ENCODE measurements at regions not wholly inside any gene's neighbourhood (a gene's known extent, or its start where the extent isn't known, plus 50 kb on each side); places are given as distances from the start of the nearest gene placed in this dataset.

- intact Hi-C loops (cut with DNase I; ENCODE audit: low total_unique reads): no loop called here
- no peak for DNase-seq
- Histone ChIP-seq H3K36me3 (no peaks in the 10 kb centered on the region), H3K4me1 (no peaks in the 10 kb centered on the region), H3K27ac (no peak overlapping the region), H3K27me3 (no peaks in the 10 kb centered on the region), H3K9me3 (no peaks in the 10 kb centered on the region), H3K4me3 (no peak overlapping the region)
- WGBS, 2 donors (ENCODE audit: low coverage in 1 of 2): 67 to 78% methylated on average over 1 of the region's 1 CpG
- in situ Hi-C loops (cut with MboI; ENCODE audit: low pct_ligation_motif_present in 1 of 4, low pct_unique_long_range_greater_than_20kb in 1 of 4, low sequenced_read_pairs in 3 of 4): no loop called here
- no peak for TF ChIP-seq POLR2AphosphoS5 (IDR thresholded peaks at IDR 0.05)
- no peak for TF ChIP-seq EP300 (IDR thresholded peaks at IDR 0.05; ENCODE audit: low read depth)
- no peak for TF ChIP-seq POLR2A (IDR thresholded peaks at IDR 0.05)
- no peak for TF ChIP-seq CTCF (IDR thresholded peaks at IDR 0.05)
Measured at GRCh38 chr2:58604096-58604495, 363.0 kb upstream of the FANCL start.

DNA sequence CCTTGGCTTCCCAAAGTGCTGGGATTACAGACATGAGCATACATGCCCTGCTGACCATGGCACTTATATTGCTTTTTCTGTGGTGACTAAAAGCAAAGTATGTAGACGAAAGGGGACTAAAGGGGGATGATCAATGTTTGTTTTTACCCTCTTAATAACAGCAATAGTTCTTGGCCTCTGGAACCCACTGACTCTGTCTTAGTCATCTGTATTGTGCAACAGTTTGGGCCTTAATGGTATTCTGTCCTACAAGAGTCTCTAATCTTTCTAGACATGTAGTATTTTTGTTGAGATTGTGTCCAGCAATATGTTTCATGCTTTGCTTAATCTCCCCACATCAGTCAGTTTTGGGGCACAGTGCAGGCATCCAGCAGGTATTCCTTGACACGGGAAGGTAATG is 359.9 kb upstream of the FANCL start:
- no peak for DNase-seq
- H3K4me3 ChIP-seq: no peak overlapping the region
- H3K9me3 ChIP-seq: no peaks in the 10 kb centered on the region
- TF ChIP-seq CTCF (IDR thresholded peaks at IDR 0.05) (no peak), POLR2AphosphoS5 (IDR thresholded peaks at IDR 0.05) (no peak), POLR2A (IDR thresholded peaks at IDR 0.05) (no peak), EP300 (IDR thresholded peaks at IDR 0.05; ENCODE audit: low read depth) (no peak)
- no peak overlapping the region for H3K27ac ChIP-seq
- 74 to 95% methylated on average over 2 of the region's 2 CpGs for WGBS, 2 donors (ENCODE audit: low coverage in 1 of 2)
- in situ Hi-C loops (cut with MboI; ENCODE audit: low pct_ligation_motif_present in 1 of 4, low pct_unique_long_range_greater_than_20kb in 1 of 4, low sequenced_read_pairs in 3 of 4): no loop called here
- H3K27me3 ChIP-seq: no peaks in the 10 kb centered on the region
- H3K36me3 ChIP-seq: no peaks in the 10 kb centered on the region
- intact Hi-C loops (cut with DNase I; ENCODE audit: low total_unique reads): no loop called here
- no peaks in the 10 kb centered on the region for H3K4me1 ChIP-seq

DNA sequence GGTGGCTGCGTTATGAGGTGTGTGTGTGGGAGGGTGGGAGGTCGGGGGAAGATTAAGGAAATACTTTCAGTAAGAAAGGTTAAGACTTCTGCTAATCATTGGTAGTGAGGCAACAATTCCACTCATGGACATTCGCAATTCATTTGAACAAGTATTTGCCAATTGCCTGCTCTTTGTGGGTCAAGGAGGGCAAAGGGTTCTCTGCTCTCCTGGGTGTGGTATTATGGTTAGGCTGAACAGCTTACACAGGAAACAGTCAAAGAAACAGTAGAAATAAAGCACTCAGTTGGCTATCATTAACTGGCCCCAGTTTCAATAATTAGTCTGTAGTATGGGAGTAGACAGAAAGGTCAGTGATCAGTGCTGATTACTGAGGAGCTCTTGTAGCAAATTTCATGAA is 357.0 kb upstream of the FANCL start:
- no peak overlapping the region for H3K4me3 ChIP-seq
- H3K36me3 ChIP-seq: no peaks in the 10 kb centered on the region
- no peaks in the 10 kb centered on the region for H3K4me1 ChIP-seq
- intact Hi-C loops (cut with DNase I; ENCODE audit: low total_unique reads): no loop called here
- no peaks in the 10 kb centered on the region for H3K9me3 ChIP-seq
- no peaks in the 10 kb centered on the region for H3K27me3 ChIP-seq
- no peak overlapping the region for H3K27ac ChIP-seq
- no peak for TF ChIP-seq CTCF (IDR thresholded peaks at IDR 0.05)
- no peak for TF ChIP-seq POLR2AphosphoS5 (IDR thresholded peaks at IDR 0.05)
- no peak for TF ChIP-seq EP300 (IDR thresholded peaks at IDR 0.05; ENCODE audit: low read depth)
- TF ChIP-seq POLR2A (IDR thresholded peaks at IDR 0.05): no peak
- WGBS, 2 donors (ENCODE audit: low coverage in 1 of 2): 40 to 64% methylated on average over 1 to 3 of the region's 3 CpGs
- DNase-seq: no peak
- in situ Hi-C loops (cut with MboI; ENCODE audit: low pct_ligation_motif_present in 1 of 4, low pct_unique_long_range_greater_than_20kb in 1 of 4, low sequenced_read_pairs in 3 of 4): no loop called here

GRCh38 chr2:58595714-58596113 is 354.6 kb upstream of the FANCL start:
- in situ Hi-C loops (cut with MboI; ENCODE audit: low pct_ligation_motif_present in 1 of 4, low pct_unique_long_range_greater_than_20kb in 1 of 4, low sequenced_read_pairs in 3 of 4): no loop called here
- intact Hi-C loops (cut with DNase I; ENCODE audit: low total_unique reads): no loop called here
- Histone ChIP-seq H3K27ac (no peak overlapping the region), H3K27me3 (no peaks in the 10 kb centered on the region), H3K4me3 (no peak overlapping the region), H3K4me1 (no peaks in the 10 kb centered on the region), H3K9me3 (no peaks in the 10 kb centered on the region), H3K36me3 (no peaks in the 10 kb centered on the region)
- TF ChIP-seq CTCF (IDR thresholded peaks at IDR 0.05): no peak
- no peak for TF ChIP-seq POLR2A (IDR thresholded peaks at IDR 0.05)
- no peak for TF ChIP-seq POLR2AphosphoS5 (IDR thresholded peaks at IDR 0.05)
- no peak for TF ChIP-seq EP300 (IDR thresholded peaks at IDR 0.05; ENCODE audit: low read depth)
- no peak for DNase-seq
- 47 to 49% methylated on average over 3 of the region's 3 CpGs for WGBS, 2 donors (ENCODE audit: low coverage in 1 of 2)

All from transverse colon (tissue), 4 donors.